Neutrophil (primary cell): ENCODE measurements at regions not wholly inside any gene's neighbourhood (a gene's known extent, or its start where the extent isn't known, plus 50 kb on each side); places are given as distances from the start of the nearest gene placed in this dataset.

Source experiments
- H3K27ac ChIP-seq: fragments of 200-600 bp; sonication (generic); 2 replicates; pipeline ENCODE4 v1.5.1; 2016; ENCODE audit warnings: mild to moderate bottlenecking, moderate library complexity
- H3K27me3 ChIP-seq: fragments of 200-600 bp; sonication (generic); 2 replicates; pipeline ENCODE4 v1.6.0; 2016; ENCODE audit warnings: mild to moderate bottlenecking
- H3K36me3 ChIP-seq: fragments of 200-600 bp; sonication (generic); 2 replicates; pipeline ENCODE4 v1.5.1; 2017
- H3K4me1 ChIP-seq, 2 experiments: fragments of 200-600 bp in 1 of 2; sonication (generic) in 1 of 2; 1 replicate in 1 of 2; 2 replicates in 1 of 2; pipeline versions ENCODE4 v1.5.1 to v1.6.1; 2013 to 2016; ENCODE audit warnings: low read depth in 1 of 2, low read length in 1 of 2, mild to moderate bottlenecking in 1 of 2, moderate library complexity in 1 of 2; ENCODE audit not compliant: control insufficient read depth in 1 of 2, insufficient read depth in 1 of 2
- H3K4me3 ChIP-seq, 2 experiments: fragments of 200-600 bp in 1 of 2; sonication (generic) in 1 of 2; 1 replicate in 1 of 2; 2 replicates in 1 of 2; pipeline ENCODE4 v1.5.1; 2013 to 2016; ENCODE audit warnings: low read depth in 1 of 2, low read length in 1 of 2, mild to moderate bottlenecking in 1 of 2, moderate library complexity in 1 of 2
- H3K9me3 ChIP-seq: fragments of 200-600 bp; sonication (generic); 2 replicates; pipeline ENCODE4 v1.5.1; 2016
- TF ChIP-seq, protein P1 (sequence below): fragments of 200-600 bp; sonication (generic); IDR thresholded peaks from 2 replicates; pipeline ENCODE4 v1.5.1; 2016; ENCODE audit warnings: antibody characterized with exemption

- Histone ChIP-seq H3K4me1 (no peaks in the 10 kb centered on the region), H3K36me3 (no peaks in the 10 kb centered on the region), H3K27me3 (no peaks in the 10 kb centered on the region), H3K4me3 (no peak overlapping the region), H3K27ac (no peak overlapping the region), H3K9me3 (no peaks in the 10 kb centered on the region)
- TF ChIP-seq, protein P1, sequence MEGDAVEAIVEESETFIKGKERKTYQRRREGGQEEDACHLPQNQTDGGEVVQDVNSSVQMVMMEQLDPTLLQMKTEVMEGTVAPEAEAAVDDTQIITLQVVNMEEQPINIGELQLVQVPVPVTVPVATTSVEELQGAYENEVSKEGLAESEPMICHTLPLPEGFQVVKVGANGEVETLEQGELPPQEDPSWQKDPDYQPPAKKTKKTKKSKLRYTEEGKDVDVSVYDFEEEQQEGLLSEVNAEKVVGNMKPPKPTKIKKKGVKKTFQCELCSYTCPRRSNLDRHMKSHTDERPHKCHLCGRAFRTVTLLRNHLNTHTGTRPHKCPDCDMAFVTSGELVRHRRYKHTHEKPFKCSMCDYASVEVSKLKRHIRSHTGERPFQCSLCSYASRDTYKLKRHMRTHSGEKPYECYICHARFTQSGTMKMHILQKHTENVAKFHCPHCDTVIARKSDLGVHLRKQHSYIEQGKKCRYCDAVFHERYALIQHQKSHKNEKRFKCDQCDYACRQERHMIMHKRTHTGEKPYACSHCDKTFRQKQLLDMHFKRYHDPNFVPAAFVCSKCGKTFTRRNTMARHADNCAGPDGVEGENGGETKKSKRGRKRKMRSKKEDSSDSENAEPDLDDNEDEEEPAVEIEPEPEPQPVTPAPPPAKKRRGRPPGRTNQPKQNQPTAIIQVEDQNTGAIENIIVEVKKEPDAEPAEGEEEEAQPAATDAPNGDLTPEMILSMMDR = no peak
These were observed 99.2 kb downstream of the SOX11 start for GRCh38 chr2:5791371-5791770.

DNA sequence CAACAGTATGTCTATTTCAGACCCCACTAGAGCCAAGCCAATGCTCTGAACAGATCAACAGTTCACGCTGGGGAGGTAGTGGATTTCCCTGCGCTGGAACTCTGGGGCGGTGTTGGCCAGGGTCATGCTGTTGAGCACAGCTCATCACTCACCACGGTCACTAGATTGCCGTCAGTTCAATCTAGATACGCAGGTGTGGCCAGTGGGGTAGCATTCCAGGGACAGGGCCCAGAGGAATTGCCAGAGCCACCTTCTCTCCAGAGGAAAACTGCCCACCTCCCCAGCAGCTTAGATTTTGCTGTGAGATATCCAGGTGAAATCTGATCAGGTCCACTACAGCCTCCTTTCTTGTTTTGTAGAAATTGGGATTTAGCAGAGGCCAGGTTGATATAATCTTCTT lies 101.8 kb downstream of the SOX11 start:
- Histone ChIP-seq H3K27me3 (no peaks in the 10 kb centered on the region), H3K27ac (no peak overlapping the region), H3K36me3 (no peaks in the 10 kb centered on the region), H3K4me3 (no peak overlapping the region), H3K4me1 (no peaks in the 10 kb centered on the region), H3K9me3 (no peaks in the 10 kb centered on the region)
- TF ChIP-seq, protein P1 = no peak

- Histone ChIP-seq H3K27me3 (no peaks in the 10 kb centered on the region), H3K27ac (no peak overlapping the region), H3K36me3 (no peaks in the 10 kb centered on the region), H3K4me3 (no peak overlapping the region), H3K4me1 (no peaks in the 10 kb centered on the region), H3K9me3 (no peaks in the 10 kb centered on the region)
- TF ChIP-seq, protein P1 = no peak
These were observed 105.9 kb downstream of the SOX11 start for GRCh38 chr2:5798084-5798483.

DNA sequence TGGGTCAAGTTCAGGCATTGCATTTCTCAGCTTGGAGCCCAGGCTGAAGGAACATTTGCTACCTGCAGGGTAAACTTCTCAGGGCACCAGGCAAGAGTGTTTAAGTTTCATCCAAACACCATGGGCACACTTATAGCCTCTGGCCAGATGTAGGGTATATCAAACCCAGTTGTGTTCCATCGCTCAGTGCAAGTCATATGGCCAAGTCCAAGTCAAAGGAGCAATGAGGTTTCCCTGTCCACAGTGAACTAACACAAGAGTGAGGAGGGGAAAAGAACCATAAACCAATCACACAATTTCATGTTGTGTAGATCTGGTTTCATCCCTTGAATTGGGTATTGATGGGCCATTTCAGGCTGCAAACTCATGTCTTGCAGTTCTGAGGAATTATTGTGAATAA lies 107.2 kb downstream of the SOX11 start:
- H3K9me3 ChIP-seq = no peaks in the 10 kb centered on the region
- no peaks in the 10 kb centered on the region for H3K4me1 ChIP-seq
- H3K4me3 ChIP-seq = no peak overlapping the region
- H3K36me3 ChIP-seq = no peaks in the 10 kb centered on the region
- H3K27me3 ChIP-seq = no peaks in the 10 kb centered on the region
- TF ChIP-seq, protein P1 = no peak
- H3K27ac ChIP-seq = no peak overlapping the region

GRCh38 chr2:5803547-5803946 lies 111.4 kb downstream of the SOX11 start:
- Histone ChIP-seq H3K9me3 (no peaks in the 10 kb centered on the region), H3K27me3 (no peaks in the 10 kb centered on the region), H3K4me1 (no peaks in the 10 kb centered on the region), H3K36me3 (no peaks in the 10 kb centered on the region), H3K27ac (no peak overlapping the region), H3K4me3 (no peak overlapping the region)
- TF ChIP-seq, protein P1 = no peak

- Histone ChIP-seq H3K27me3 (no peaks in the 10 kb centered on the region), H3K4me1 (no peaks in the 10 kb centered on the region), H3K4me3 (no peak overlapping the region), H3K36me3 (no peaks in the 10 kb centered on the region), H3K27ac (no peak overlapping the region), H3K9me3 (no peaks in the 10 kb centered on the region)
- TF ChIP-seq, protein P1 = no peak
These were observed 126.9 kb downstream of the SOX11 start for GRCh38 chr2:5818961-5819600.
